ENCODE measurements at regions not wholly inside any gene's neighbourhood (a gene's known extent, or its start where the extent isn't known, plus 50 kb on each side); places are given as distances from the start of the nearest gene placed in this dataset.

DNA sequence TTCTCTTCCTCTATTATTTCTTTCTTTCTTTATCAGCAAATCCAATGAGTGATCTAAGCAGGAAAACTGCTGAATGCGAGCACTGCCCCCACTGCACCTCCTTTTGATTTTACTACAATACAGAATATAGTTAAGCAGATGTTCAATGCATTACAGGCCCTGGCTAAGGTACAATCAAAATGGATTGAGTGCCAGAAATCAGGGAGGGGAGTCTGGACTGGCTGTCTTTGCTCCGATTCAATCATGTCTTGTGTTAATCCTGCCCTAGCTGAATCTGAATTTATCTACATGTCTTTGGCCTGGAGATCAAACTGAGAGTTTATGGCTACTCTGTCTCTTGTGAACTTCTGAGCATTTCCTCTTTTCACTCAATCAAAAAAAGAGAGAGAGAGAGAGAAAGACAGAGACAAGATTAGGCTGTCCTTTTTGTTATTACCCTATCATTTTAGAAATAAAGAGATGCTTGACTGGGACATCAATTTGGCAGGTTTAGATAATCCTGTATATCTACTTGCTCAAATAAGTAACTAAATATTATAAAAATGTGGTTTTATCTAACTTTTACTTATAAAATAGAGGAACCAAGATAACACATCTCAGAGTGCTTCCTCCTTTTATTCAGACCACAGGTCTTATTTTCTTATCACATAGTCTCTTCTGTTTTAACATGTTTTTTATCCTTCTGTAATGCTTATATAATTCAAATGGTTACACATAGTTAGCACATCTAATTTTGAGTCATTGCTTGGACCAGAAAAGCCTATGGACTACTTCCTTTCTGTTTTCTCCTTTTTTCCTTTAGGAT lies 656.2 kb downstream of the KCNJ2 start:
- TF ChIP-seq, protein P1, sequence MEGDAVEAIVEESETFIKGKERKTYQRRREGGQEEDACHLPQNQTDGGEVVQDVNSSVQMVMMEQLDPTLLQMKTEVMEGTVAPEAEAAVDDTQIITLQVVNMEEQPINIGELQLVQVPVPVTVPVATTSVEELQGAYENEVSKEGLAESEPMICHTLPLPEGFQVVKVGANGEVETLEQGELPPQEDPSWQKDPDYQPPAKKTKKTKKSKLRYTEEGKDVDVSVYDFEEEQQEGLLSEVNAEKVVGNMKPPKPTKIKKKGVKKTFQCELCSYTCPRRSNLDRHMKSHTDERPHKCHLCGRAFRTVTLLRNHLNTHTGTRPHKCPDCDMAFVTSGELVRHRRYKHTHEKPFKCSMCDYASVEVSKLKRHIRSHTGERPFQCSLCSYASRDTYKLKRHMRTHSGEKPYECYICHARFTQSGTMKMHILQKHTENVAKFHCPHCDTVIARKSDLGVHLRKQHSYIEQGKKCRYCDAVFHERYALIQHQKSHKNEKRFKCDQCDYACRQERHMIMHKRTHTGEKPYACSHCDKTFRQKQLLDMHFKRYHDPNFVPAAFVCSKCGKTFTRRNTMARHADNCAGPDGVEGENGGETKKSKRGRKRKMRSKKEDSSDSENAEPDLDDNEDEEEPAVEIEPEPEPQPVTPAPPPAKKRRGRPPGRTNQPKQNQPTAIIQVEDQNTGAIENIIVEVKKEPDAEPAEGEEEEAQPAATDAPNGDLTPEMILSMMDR (IDR thresholded peaks at IDR 0.05) = no peak
- no peak for TF ChIP-seq EZH2 (IDR thresholded peaks at IDR 0.05; ENCODE audit: borderline replicate concordance, insufficient read depth, low read depth, low read length, poor library complexity, severe bottlenecking)

Data from B cell (primary cell).